Breast epithelium (tissue), 3 donors: ENCODE measurements at regions not wholly inside any gene's neighbourhood (a gene's known extent, or its start where the extent isn't known, plus 50 kb on each side); places are given as distances from the start of the nearest gene placed in this dataset.

Experiments
- POLR2A ChIP-seq: fragments of 450-650 bp; IDR thresholded peaks from one replicate; pipeline ENCODE4 v1.6.1; 2016; ENCODE audit warnings: antibody characterized with exemption, mild to moderate bottlenecking, moderate library complexity
- POLR2AphosphoS5 ChIP-seq, 3 donors: sonication (generic); formaldehyde crosslinking; IDR thresholded peaks; one replicate each; pipeline ENCODE4 v1.6.1; 2017; ENCODE audit warnings: antibody characterized with exemption in 3 of 3
- TF ChIP-seq, protein P1 (sequence below), 3 donors: fragments of 450-650 bp; IDR thresholded peaks; one replicate each; pipeline ENCODE4 v1.5.1; 2016 to 2017; ENCODE audit warnings: antibody characterized with exemption in 3 of 3, mild to moderate bottlenecking in 3 of 3, moderate library complexity in 3 of 3

DNA sequence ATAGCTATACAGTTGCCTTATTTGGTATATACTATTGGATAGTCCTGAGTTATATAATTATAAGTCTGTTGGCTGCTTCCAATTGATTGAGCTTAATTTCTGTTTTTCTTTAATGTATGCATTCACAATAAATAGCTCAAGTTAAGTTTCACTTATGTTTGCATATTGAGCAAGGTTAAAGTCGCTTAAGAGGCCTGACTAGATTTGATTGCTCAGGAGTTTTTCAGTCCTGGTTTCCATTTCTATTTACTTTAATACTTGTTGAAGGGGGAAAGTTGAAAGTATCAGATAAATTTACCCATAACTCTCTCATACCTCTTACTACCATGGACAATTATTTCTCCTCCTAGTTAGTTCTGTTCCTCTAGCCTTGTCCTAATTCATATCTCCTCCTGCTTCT lies 294.7 kb downstream of the ARL4A start:
- TF ChIP-seq, protein P1, sequence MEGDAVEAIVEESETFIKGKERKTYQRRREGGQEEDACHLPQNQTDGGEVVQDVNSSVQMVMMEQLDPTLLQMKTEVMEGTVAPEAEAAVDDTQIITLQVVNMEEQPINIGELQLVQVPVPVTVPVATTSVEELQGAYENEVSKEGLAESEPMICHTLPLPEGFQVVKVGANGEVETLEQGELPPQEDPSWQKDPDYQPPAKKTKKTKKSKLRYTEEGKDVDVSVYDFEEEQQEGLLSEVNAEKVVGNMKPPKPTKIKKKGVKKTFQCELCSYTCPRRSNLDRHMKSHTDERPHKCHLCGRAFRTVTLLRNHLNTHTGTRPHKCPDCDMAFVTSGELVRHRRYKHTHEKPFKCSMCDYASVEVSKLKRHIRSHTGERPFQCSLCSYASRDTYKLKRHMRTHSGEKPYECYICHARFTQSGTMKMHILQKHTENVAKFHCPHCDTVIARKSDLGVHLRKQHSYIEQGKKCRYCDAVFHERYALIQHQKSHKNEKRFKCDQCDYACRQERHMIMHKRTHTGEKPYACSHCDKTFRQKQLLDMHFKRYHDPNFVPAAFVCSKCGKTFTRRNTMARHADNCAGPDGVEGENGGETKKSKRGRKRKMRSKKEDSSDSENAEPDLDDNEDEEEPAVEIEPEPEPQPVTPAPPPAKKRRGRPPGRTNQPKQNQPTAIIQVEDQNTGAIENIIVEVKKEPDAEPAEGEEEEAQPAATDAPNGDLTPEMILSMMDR (IDR thresholded peaks at IDR 0.05) = no peak
- TF ChIP-seq POLR2AphosphoS5 (IDR thresholded peaks at IDR 0.05) = no peak
- no peak for TF ChIP-seq POLR2A
